ENCODE measurements at regions not wholly inside any gene's neighbourhood (a gene's known extent, or its start where the extent isn't known, plus 50 kb on each side); places are given as distances from the start of the nearest gene placed in this dataset.

DNA sequence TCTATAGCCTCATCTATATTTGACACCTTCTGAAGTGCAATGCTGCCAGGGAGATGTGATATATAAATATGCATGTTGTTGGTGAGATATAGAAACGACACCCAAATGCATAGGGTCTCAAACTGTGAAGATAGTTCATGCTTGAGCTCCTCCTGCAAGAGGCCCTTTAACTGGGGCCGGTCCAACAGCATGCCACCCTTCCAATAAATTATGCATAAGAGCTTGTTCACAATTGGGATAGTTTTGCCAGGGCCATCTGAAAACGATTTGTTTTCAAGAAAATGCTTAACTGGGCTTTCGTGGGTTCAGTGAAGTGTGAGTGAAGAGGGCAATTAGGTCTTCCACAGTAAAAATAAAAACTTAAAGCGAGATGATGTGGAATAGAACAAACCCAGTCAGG is 424.2 kb upstream of the WWC1 start (continued):
- TF ChIP-seq, protein P1, sequence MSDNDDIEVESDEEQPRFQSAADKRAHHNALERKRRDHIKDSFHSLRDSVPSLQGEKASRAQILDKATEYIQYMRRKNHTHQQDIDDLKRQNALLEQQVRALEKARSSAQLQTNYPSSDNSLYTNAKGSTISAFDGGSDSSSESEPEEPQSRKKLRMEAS (CRISPR knock-in tag; IDR thresholded peaks at IDR 0.05): no peak
- TF ChIP-seq RELA (CRISPR knock-in tag; IDR thresholded peaks at IDR 0.05; ENCODE audit: borderline replicate concordance): no peak
- TF ChIP-seq, protein P2, sequence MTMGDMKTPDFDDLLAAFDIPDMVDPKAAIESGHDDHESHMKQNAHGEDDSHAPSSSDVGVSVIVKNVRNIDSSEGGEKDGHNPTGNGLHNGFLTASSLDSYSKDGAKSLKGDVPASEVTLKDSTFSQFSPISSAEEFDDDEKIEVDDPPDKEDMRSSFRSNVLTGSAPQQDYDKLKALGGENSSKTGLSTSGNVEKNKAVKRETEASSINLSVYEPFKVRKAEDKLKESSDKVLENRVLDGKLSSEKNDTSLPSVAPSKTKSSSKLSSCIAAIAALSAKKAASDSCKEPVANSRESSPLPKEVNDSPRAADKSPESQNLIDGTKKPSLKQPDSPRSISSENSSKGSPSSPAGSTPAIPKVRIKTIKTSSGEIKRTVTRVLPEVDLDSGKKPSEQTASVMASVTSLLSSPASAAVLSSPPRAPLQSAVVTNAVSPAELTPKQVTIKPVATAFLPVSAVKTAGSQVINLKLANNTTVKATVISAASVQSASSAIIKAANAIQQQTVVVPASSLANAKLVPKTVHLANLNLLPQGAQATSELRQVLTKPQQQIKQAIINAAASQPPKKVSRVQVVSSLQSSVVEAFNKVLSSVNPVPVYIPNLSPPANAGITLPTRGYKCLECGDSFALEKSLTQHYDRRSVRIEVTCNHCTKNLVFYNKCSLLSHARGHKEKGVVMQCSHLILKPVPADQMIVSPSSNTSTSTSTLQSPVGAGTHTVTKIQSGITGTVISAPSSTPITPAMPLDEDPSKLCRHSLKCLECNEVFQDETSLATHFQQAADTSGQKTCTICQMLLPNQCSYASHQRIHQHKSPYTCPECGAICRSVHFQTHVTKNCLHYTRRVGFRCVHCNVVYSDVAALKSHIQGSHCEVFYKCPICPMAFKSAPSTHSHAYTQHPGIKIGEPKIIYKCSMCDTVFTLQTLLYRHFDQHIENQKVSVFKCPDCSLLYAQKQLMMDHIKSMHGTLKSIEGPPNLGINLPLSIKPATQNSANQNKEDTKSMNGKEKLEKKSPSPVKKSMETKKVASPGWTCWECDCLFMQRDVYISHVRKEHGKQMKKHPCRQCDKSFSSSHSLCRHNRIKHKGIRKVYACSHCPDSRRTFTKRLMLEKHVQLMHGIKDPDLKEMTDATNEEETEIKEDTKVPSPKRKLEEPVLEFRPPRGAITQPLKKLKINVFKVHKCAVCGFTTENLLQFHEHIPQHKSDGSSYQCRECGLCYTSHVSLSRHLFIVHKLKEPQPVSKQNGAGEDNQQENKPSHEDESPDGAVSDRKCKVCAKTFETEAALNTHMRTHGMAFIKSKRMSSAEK (CRISPR knock-in tag; IDR thresholded peaks at IDR 0.05; ENCODE audit: borderline replicate concordance): no peak
- TF ChIP-seq HMGA2 (CRISPR knock-in tag; IDR thresholded peaks at IDR 0.05): no peak

DNA sequence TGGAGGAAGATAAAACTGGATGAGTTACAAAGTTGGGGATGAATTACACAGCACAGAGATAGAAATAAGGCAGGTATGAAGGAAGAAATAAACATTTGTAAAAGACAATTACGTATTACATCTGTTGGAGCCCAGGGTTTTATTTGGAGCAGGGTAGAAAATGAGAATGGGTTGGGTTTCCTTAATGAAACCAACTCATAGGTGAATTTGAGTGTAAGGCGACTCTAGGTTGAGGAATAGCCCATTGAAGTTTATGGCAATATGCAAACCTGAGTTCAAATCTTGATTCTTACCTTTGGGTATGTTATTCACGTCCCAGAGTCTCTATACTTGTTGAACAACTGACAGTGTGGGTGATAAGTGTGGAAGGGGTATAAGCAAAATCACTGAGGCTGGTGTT is 422.3 kb upstream of the WWC1 start:
- Mint-ChIP-seq H3K36me3 (no peaks in the 10 kb centered on the region), H3K27ac (no peak overlapping the region), H3K4me1 (no peaks in the 10 kb centered on the region), H3K27me3 (ENCODE audit: low read depth) (no peaks in the 10 kb centered on the region), H3K9me3 (peaks cover 3% of the 10 kb centered on the region), H3K4me3 (no peak overlapping the region)
- TF ChIP-seq ZNF396 (CRISPR knock-in tag; IDR thresholded peaks at IDR 0.05; ENCODE audit: borderline replicate concordance) (no peak), ZNF671 (CRISPR knock-in tag; IDR thresholded peaks at IDR 0.05) (no peak), TEAD4 (CRISPR knock-in tag; IDR thresholded peaks at IDR 0.05) (no peak), NFE2L1 (CRISPR knock-in tag; IDR thresholded peaks at IDR 0.05) (no peak), GRHL2 (CRISPR knock-in tag; IDR thresholded peaks at IDR 0.05; ENCODE audit: insufficient replicate concordance, severe bottlenecking) (no peak), SOX15 (CRISPR knock-in tag; IDR thresholded peaks at IDR 0.05) (no peak), MYBL2 (CRISPR knock-in tag; IDR thresholded peaks at IDR 0.05) (no peak), ZNF416 (CRISPR knock-in tag; IDR thresholded peaks at IDR 0.05) (no peak), CREM (CRISPR knock-in tag; IDR thresholded peaks at IDR 0.05) (no peak)
- TF ChIP-seq, protein P3, sequence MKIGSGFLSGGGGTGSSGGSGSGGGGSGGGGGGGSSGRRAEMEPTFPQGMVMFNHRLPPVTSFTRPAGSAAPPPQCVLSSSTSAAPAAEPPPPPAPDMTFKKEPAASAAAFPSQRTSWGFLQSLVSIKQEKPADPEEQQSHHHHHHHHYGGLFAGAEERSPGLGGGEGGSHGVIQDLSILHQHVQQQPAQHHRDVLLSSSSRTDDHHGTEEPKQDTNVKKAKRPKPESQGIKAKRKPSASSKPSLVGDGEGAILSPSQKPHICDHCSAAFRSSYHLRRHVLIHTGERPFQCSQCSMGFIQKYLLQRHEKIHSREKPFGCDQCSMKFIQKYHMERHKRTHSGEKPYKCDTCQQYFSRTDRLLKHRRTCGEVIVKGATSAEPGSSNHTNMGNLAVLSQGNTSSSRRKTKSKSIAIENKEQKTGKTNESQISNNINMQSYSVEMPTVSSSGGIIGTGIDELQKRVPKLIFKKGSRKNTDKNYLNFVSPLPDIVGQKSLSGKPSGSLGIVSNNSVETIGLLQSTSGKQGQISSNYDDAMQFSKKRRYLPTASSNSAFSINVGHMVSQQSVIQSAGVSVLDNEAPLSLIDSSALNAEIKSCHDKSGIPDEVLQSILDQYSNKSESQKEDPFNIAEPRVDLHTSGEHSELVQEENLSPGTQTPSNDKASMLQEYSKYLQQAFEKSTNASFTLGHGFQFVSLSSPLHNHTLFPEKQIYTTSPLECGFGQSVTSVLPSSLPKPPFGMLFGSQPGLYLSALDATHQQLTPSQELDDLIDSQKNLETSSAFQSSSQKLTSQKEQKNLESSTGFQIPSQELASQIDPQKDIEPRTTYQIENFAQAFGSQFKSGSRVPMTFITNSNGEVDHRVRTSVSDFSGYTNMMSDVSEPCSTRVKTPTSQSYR (CRISPR knock-in tag; IDR thresholded peaks at IDR 0.05): no peak
- TF ChIP-seq, protein P4, sequence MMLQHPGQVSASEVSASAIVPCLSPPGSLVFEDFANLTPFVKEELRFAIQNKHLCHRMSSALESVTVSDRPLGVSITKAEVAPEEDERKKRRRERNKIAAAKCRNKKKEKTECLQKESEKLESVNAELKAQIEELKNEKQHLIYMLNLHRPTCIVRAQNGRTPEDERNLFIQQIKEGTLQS (CRISPR knock-in tag; conservative IDR thresholded peaks at IDR 0.05): no peak
- TF ChIP-seq, protein P5, sequence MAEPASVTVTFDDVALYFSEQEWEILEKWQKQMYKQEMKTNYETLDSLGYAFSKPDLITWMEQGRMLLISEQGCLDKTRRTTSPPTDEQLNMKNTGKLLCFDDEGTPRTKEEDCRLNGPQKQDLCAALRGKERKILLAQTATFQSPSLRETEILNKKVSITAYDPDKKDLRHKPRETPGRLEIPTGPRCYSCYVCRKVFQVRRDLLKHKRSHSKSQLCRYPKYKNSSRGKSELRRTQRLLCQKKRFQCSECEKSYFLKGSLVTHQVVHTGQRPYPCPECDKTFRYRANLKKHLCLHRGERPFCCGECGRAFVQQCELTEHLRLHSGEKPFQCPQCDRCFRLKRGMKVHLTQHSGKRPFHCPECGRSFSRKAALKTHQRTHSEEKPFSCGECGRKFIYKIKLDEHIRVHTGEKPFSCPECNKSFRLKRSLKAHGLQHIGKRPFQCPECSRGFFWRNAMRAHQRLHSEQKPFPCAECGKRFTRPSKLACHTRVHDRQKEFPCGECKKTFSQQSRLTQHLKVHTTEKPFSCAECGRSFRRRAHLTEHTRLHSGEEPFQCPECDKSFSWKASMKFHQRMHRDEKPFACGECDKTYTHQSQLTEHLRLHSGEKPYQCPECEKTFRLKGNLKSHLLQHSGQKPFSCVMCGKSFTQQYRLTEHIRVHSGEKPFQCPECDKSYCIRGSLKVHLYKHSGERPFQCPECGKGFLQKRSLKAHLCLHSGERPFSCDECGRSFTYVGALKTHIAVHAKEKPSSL (CRISPR knock-in tag; conservative IDR thresholded peaks at IDR 0.05): no peak
- ChIA-PET CTCF (no interaction called here), POLR2A (no interaction called here)
- DNase-seq (ENCODE audit: low spot score): no peak
- ATAC-seq: no peak
